CD4-positive, alpha-beta T cell treated with Interleukin-6 for 4 hours (primary cell): ENCODE measurements at regions not wholly inside any gene's neighbourhood (a gene's known extent, or its start where the extent isn't known, plus 50 kb on each side); places are given as distances from the start of the nearest gene placed in this dataset.
"Not testable (repeated sequence)": the region's sequence is repeated elsewhere in the genome, so short reads cannot be mapped to it uniquely, and the experiment has no call there.

ENCODE experiments used
- DNase-seq: peaks from one replicate; pipeline ENCODE4 v3.0.0-alpha.2; 2020; ENCODE audit warnings: mixed read lengths

- no peak for DNase-seq
Measured at GRCh38 chr14:49105956-49106355, 480.2 kb downstream of the RPS29 start.

- no peak for DNase-seq
Measured at GRCh38 chr14:49105512-49105911, 480.7 kb downstream of the RPS29 start.

GRCh38 chr14:49092345-49092744 lies 493.8 kb downstream of the RPS29 start:
- DNase-seq = no peak

- DNase-seq = no peak
Measured at GRCh38 chr14:49089107-49089506, 497.1 kb downstream of the RPS29 start.

GRCh38 chr14:49073292-49073691 lies 512.9 kb downstream of the RPS29 start:
- not testable (repeated sequence) for DNase-seq

- no peak for DNase-seq
Measured at GRCh38 chr14:49058511-49058910, 527.7 kb downstream of the RPS29 start.

- DNase-seq = no peak
Measured at GRCh38 chr14:49057838-49058510, 528.2 kb downstream of the RPS29 start.

GRCh38 chr14:49056021-49056420 lies 530.2 kb downstream of the RPS29 start:
- no peak for DNase-seq

- no peak for DNase-seq
Measured at GRCh38 chr14:49052521-49052920, 533.7 kb downstream of the RPS29 start.

- DNase-seq = no peak
Measured at GRCh38 chr14:49051328-49052060, 534.7 kb downstream of the RPS29 start.

GRCh38 chr14:49050822-49051221 lies 535.4 kb downstream of the RPS29 start:
- no peak for DNase-seq

- no peak for DNase-seq
Measured at GRCh38 chr14:49049711-49050110, 536.5 kb downstream of the RPS29 start.

GRCh38 chr14:49044981-49045380 lies 541.2 kb downstream of the RPS29 start:
- DNase-seq = no peak

- DNase-seq = no peak
Measured at GRCh38 chr14:49036984-49037516, 549.1 kb downstream of the RPS29 start.

- DNase-seq = no peak
Measured at GRCh38 chr14:49036266-49036665, 549.9 kb downstream of the RPS29 start.

GRCh38 chr14:49033131-49033530 lies 553.0 kb downstream of the RPS29 start:
- DNase-seq = no peak

GRCh38 chr14:49031710-49032109 lies 554.5 kb downstream of the RPS29 start:
- not testable (repeated sequence) for DNase-seq

- no peak for DNase-seq
Measured at GRCh38 chr14:49019467-49020115, 566.6 kb downstream of the RPS29 start.

- DNase-seq = no peak
Measured at GRCh38 chr14:49017447-49017846, 568.7 kb downstream of the RPS29 start.

- DNase-seq = no peak
Measured at GRCh38 chr14:49016381-49016780, 569.8 kb downstream of the RPS29 start.

GRCh38 chr14:49014476-49014875 lies 571.7 kb downstream of the RPS29 start:
- DNase-seq = no peak

GRCh38 chr14:49008363-49008762 lies 577.8 kb downstream of the RPS29 start:
- no peak for DNase-seq

- no peak for DNase-seq
Measured at GRCh38 chr14:48991141-48991540, 595.0 kb downstream of the RPS29 start.
